ENCODE measurements at regions not wholly inside any gene's neighbourhood (a gene's known extent, or its start where the extent isn't known, plus 50 kb on each side); places are given as distances from the start of the nearest gene placed in this dataset.

GRCh38 chr4:167787231-167787630 lies 305.1 kb upstream of the ANXA10 start:
- no peaks in the 10 kb centered on the region for H3K27me3 ChIP-seq (ENCODE audit: control insufficient read depth, insufficient read depth, low read length)
- no peak overlapping the region for H3K4me3 ChIP-seq (ENCODE audit: low read depth, low read length)
- no peak overlapping the region for H3K27ac ChIP-seq (ENCODE audit: low read depth, low read length)
- no peak for DNase-seq (ENCODE audit: low read depth, low spot score)
- ChIA-PET CTCF (no interaction called here), POLR2A (no interaction called here)
- TF ChIP-seq CTCF (IDR thresholded peaks at IDR 0.05; ENCODE audit: low read depth, low read length) = no peak
- no peaks in the 10 kb centered on the region for H3K9me3 ChIP-seq (ENCODE audit: control insufficient read depth, insufficient read depth, low read length)

GRCh38 chr4:167802463-167803212 lies 289.7 kb upstream of the ANXA10 start:
- ChIA-PET CTCF (no interaction called here), POLR2A (no interaction called here)
- Histone ChIP-seq H3K27me3 (ENCODE audit: control insufficient read depth, insufficient read depth, low read length) (no peaks in the 10 kb centered on the region), H3K9me3 (ENCODE audit: control insufficient read depth, insufficient read depth, low read length) (no peaks in the 10 kb centered on the region), H3K4me3 (ENCODE audit: low read depth, low read length) (no peak overlapping the region), H3K27ac (ENCODE audit: low read depth, low read length) (no peak overlapping the region)
- no peak for TF ChIP-seq CTCF (IDR thresholded peaks at IDR 0.05; ENCODE audit: low read depth, low read length)
- DNase-seq (ENCODE audit: low read depth, low spot score) = no peak

- Histone ChIP-seq H3K9me3 (ENCODE audit: control insufficient read depth, insufficient read depth, low read length) (no peaks in the 10 kb centered on the region), H3K27me3 (ENCODE audit: control insufficient read depth, insufficient read depth, low read length) (no peaks in the 10 kb centered on the region), H3K4me3 (ENCODE audit: low read depth, low read length) (no peak overlapping the region), H3K27ac (ENCODE audit: low read depth, low read length) (no peak overlapping the region)
- POLR2A ChIA-PET = no interaction called here
- CTCF ChIA-PET = interaction anchor here (0.5 to 1.0 kb wide), 2 partner anchors 13 to 342 kb away, joined by 3 read pairs; no protein-coding TSS in a partner anchor
- DNase-seq (ENCODE audit: low read depth, low spot score) = no peak
- TF ChIP-seq CTCF (IDR thresholded peaks at IDR 0.05; ENCODE audit: low read depth, low read length) = no peak
These were observed 280.4 kb upstream of the ANXA10 start for GRCh38 chr4:167811958-167812357.

- no peak overlapping the region for H3K4me3 ChIP-seq (ENCODE audit: low read depth, low read length)
- DNase-seq (ENCODE audit: low read depth, low spot score) = no peak
- no peak for TF ChIP-seq CTCF (IDR thresholded peaks at IDR 0.05; ENCODE audit: low read depth, low read length)
- CTCF ChIA-PET = no interaction called here
- H3K27ac ChIP-seq (ENCODE audit: low read depth, low read length) = no peak overlapping the region
- no peaks in the 10 kb centered on the region for H3K9me3 ChIP-seq (ENCODE audit: control insufficient read depth, insufficient read depth, low read length)
- POLR2A ChIA-PET = no interaction called here
- no peaks in the 10 kb centered on the region for H3K27me3 ChIP-seq (ENCODE audit: control insufficient read depth, insufficient read depth, low read length)
These were observed 266.1 kb upstream of the ANXA10 start for GRCh38 chr4:167826281-167826680.

- H3K4me3 ChIP-seq (ENCODE audit: low read depth, low read length) = no peak overlapping the region
- H3K27me3 ChIP-seq (ENCODE audit: control insufficient read depth, insufficient read depth, low read length) = no peaks in the 10 kb centered on the region
- H3K27ac ChIP-seq (ENCODE audit: low read depth, low read length) = no peak overlapping the region
- ChIA-PET POLR2A (no interaction called here), CTCF (no interaction called here)
- H3K9me3 ChIP-seq (ENCODE audit: control insufficient read depth, insufficient read depth, low read length) = no peaks in the 10 kb centered on the region
- TF ChIP-seq CTCF (IDR thresholded peaks at IDR 0.05; ENCODE audit: low read depth, low read length) = no peak
- no peak for DNase-seq (ENCODE audit: low read depth, low spot score)
These were observed 260.5 kb upstream of the ANXA10 start for GRCh38 chr4:167831855-167832254.

Data from AG04450 (cell line).